Retinal pigment epithelial cell (primary cell): ENCODE measurements at regions not wholly inside any gene's neighbourhood (a gene's known extent, or its start where the extent isn't known, plus 50 kb on each side); places are given as distances from the start of the nearest gene placed in this dataset.
"Not testable (repeated sequence)": the region's sequence is repeated elsewhere in the genome, so short reads cannot be mapped to it uniquely, and the experiment has no call there.

Experiments used
- DNase-seq: peaks from one replicate; pipeline ENCODE4 v3.0.0-alpha.2; 2010; ENCODE audit warnings: low read depth
- H3K4me3 ChIP-seq: 2 replicates; pipeline ENCODE4 v1.5.1; 2011; ENCODE audit warnings: mild to moderate bottlenecking, low read length, control low read depth, moderate library complexity
- TF ChIP-seq, protein P1 (sequence below): conservative IDR thresholded peaks from 2 replicates; pipeline ENCODE4 v1.5.1; 2011; ENCODE audit warnings: low read depth, low read length, control low read depth, inconsistent platforms

- DNase-seq = no peak
- TF ChIP-seq, protein P1, sequence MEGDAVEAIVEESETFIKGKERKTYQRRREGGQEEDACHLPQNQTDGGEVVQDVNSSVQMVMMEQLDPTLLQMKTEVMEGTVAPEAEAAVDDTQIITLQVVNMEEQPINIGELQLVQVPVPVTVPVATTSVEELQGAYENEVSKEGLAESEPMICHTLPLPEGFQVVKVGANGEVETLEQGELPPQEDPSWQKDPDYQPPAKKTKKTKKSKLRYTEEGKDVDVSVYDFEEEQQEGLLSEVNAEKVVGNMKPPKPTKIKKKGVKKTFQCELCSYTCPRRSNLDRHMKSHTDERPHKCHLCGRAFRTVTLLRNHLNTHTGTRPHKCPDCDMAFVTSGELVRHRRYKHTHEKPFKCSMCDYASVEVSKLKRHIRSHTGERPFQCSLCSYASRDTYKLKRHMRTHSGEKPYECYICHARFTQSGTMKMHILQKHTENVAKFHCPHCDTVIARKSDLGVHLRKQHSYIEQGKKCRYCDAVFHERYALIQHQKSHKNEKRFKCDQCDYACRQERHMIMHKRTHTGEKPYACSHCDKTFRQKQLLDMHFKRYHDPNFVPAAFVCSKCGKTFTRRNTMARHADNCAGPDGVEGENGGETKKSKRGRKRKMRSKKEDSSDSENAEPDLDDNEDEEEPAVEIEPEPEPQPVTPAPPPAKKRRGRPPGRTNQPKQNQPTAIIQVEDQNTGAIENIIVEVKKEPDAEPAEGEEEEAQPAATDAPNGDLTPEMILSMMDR = no peak
- H3K4me3 ChIP-seq = no peak overlapping the region
Measured at GRCh38 chr3:102036017-102036416, 186.7 kb downstream of the NFKBIZ start.

DNA sequence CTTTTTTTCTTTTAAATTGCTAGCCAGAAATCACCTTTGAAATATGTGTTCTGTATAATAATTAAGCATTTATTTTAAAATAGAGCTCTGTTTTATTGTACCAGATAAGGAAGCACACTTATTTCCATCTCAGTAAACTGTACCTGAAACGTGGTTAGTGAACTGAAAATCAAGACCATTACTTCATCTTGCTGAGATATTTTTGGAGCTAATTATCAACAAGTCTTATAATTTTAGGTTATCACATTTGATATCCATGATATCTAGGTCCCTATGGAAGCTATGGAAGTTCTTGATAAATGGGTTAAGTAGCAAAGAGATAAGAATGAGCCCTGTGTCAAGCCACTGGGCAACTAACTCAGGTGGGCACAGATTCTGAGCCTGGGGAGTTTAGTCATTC lies 187.2 kb downstream of the NFKBIZ start:
- TF ChIP-seq, protein P1 = no peak
- no peak overlapping the region for H3K4me3 ChIP-seq
- DNase-seq = no peak

DNA sequence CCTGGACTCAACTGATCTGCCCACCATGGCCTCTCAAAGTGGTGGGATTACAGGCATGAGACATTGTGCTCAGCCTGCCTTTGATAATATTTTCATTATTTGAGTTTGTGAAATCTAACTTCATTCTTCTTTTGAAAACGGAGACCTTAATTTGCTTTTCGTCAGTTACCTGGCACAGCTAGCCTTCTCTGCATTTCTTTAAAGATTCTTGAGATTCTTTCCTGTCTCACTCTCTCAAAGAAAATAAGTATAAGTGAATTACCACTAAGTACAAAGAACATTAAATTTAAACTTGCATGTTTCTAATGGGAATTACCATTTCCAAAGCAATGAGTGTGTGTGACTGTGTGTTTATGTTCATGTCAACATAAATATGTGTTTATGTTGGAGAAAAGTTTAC lies 187.9 kb downstream of the NFKBIZ start:
- TF ChIP-seq, protein P1 = no peak
- peak; percentile 61 for DNase-seq
- H3K4me3 ChIP-seq = no peak overlapping the region

- no peak for DNase-seq
- TF ChIP-seq, protein P1 = no peak
- H3K4me3 ChIP-seq = no peak overlapping the region
Measured at GRCh38 chr3:102037791-102038190, 188.5 kb downstream of the NFKBIZ start.

- TF ChIP-seq, protein P1 = no peak
- H3K4me3 ChIP-seq = no peak overlapping the region
- no peak for DNase-seq
Measured at GRCh38 chr3:102038477-102039142, 189.3 kb downstream of the NFKBIZ start.

DNA sequence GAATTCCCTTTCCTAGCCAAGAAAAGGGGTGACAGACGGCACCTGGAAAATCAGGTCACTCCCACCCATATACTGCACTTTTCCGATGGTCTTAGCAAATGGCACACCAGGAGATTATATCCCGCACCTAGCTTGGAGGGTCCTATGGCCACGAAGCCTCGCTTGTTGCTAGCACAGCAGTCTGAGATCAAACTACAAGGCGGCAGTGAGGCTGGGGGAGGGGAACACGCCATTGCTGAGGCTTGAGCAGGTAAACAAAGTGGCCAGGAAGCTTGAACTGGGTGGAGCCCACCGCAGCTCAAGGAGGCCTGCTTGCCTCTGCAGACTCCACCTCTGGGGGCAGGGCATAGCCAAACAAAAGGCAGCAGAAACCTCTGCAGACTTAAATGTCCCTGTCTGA lies 190.8 kb downstream of the NFKBIZ start:
- DNase-seq, H3K4me3 ChIP-seq: not testable (repeated sequence)

DNA sequence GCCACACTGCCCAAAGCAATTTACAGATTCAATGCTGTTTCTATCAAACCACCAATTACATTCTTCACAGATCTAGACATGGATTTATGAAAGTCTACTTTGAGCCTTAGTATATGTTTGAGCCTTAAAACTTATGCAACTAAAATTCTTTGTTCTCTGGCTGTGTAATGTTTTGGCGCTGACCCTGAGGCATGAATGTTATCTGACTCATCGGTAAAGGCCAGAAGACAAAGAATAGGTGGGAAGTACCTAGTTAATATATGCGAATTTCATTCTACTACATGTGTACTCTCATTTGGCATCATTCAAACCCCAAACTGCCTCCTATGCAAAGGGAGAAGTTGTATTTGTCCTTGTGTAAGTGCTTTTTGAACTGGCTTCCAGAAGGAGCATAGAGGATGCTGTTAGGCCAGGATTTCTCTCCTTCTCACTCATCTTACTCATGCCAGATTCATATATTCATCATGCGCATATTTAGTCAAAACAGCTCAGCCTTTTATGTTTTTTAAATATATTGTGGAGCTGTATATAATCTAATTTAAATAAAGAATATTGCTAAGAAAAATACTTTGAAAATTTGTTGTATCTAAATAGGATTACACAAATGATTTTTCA lies 204.2 kb downstream of the NFKBIZ start:
- H3K4me3 ChIP-seq = no peak overlapping the region
- TF ChIP-seq, protein P1 = no peak
- DNase-seq = peak; percentile 43
